ENCODE measurements at regions not wholly inside any gene's neighbourhood (a gene's known extent, or its start where the extent isn't known, plus 50 kb on each side); places are given as distances from the start of the nearest gene placed in this dataset.
"Not testable (repeated sequence)": the region's sequence is repeated elsewhere in the genome, so short reads cannot be mapped to it uniquely, and the experiment has no call there.

DNA sequence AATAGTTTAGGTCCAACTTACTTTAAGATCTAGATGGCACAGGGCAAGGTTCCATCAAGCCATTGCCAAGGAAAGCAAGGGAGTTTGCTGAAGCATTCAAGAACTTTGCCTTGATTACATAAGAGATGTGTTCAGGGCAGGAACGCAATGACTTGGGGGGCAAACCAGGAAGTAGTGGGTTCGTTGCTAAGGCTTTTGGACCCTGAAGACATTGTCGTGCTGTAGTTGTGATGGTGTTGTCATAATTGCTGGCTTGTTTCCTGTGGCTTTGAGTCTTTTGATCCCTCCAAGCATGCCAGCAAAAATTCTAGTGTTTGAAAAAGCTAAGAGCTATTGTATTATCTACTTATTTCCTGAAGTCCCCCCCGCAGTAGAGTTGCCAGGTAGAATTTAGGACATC, 70.7 kb upstream of the HNF1B start:
- Histone ChIP-seq H3K27me3 (no peaks in the 10 kb centered on the region), H3K4me1 (ENCODE audit: control insufficient read depth in 1 of 2, insufficient read depth in 1 of 2, low read depth in 1 of 2, low read length in 1 of 2) (peaks cover 0 to 3% of the 10 kb centered on the region in 2 experiments), H3K4me3 (ENCODE audit: low read depth in 1 of 2, low read length in 1 of 2) (no peak overlapping the region), H3K9me3 (no peaks in the 10 kb centered on the region), H3K27ac (no peak overlapping the region), H3K36me3 (no peaks in the 10 kb centered on the region)
- TF ChIP-seq, protein P1, sequence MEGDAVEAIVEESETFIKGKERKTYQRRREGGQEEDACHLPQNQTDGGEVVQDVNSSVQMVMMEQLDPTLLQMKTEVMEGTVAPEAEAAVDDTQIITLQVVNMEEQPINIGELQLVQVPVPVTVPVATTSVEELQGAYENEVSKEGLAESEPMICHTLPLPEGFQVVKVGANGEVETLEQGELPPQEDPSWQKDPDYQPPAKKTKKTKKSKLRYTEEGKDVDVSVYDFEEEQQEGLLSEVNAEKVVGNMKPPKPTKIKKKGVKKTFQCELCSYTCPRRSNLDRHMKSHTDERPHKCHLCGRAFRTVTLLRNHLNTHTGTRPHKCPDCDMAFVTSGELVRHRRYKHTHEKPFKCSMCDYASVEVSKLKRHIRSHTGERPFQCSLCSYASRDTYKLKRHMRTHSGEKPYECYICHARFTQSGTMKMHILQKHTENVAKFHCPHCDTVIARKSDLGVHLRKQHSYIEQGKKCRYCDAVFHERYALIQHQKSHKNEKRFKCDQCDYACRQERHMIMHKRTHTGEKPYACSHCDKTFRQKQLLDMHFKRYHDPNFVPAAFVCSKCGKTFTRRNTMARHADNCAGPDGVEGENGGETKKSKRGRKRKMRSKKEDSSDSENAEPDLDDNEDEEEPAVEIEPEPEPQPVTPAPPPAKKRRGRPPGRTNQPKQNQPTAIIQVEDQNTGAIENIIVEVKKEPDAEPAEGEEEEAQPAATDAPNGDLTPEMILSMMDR (IDR thresholded peaks at IDR 0.05) = no peak

DNA sequence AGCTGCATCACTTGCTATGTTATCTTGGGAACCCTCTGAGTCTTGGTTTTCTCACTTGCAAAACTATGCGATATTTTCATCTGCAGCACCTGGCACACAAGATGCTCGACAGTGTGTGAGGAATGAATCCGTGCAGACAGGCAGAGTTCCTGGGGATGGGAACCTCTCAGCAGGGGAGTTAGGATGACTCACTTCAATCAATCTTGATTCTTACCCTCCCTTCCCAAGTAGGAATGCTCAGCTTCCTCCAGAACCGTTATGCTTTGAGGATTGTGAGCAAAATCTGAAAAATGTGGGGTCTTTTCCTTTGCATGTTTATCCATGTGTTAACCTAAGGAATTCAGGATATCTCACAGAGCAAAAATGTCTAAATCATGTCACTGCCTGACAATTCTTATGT, 68.9 kb upstream of the HNF1B start:
- TF ChIP-seq, protein P1 (IDR thresholded peaks at IDR 0.05) = no peak
- Histone ChIP-seq H3K9me3 (no peaks in the 10 kb centered on the region), H3K36me3 (no peaks in the 10 kb centered on the region), H3K4me3 (ENCODE audit: low read depth in 1 of 2, low read length in 1 of 2) (no peak overlapping the region), H3K4me1 (ENCODE audit: control insufficient read depth in 1 of 2, insufficient read depth in 1 of 2, low read depth in 1 of 2, low read length in 1 of 2) (peaks cover 0 to 3% of the 10 kb centered on the region in 2 experiments), H3K27me3 (no peaks in the 10 kb centered on the region), H3K27ac (no peak overlapping the region)

DNA sequence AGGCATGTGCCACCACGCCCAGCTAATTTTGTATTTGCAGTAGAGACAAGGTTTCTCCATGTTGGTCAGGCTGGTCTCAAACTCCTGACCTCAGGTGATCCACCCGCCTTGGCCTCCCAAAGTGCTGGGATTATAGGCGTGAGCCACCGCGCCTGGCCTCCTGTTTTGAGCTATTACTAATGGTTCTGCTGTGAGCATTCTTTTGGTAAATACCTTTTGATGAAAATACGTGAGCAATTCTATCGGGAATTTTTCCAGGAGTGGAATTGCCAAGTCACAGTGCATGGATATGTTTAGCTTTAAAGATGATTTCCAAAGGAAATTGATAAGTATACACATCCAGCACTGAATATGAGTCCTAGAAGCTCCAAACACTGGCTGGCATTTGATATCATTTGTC, 64.0 kb upstream of the HNF1B start:
- H3K4me3 ChIP-seq (ENCODE audit: low read depth in 1 of 2, low read length in 1 of 2); H3K36me3 ChIP-seq; H3K9me3 ChIP-seq; H3K4me1 ChIP-seq (ENCODE audit: control insufficient read depth in 1 of 2, insufficient read depth in 1 of 2, low read depth in 1 of 2, low read length in 1 of 2); H3K27me3 ChIP-seq; H3K27ac ChIP-seq: not testable (repeated sequence)

DNA sequence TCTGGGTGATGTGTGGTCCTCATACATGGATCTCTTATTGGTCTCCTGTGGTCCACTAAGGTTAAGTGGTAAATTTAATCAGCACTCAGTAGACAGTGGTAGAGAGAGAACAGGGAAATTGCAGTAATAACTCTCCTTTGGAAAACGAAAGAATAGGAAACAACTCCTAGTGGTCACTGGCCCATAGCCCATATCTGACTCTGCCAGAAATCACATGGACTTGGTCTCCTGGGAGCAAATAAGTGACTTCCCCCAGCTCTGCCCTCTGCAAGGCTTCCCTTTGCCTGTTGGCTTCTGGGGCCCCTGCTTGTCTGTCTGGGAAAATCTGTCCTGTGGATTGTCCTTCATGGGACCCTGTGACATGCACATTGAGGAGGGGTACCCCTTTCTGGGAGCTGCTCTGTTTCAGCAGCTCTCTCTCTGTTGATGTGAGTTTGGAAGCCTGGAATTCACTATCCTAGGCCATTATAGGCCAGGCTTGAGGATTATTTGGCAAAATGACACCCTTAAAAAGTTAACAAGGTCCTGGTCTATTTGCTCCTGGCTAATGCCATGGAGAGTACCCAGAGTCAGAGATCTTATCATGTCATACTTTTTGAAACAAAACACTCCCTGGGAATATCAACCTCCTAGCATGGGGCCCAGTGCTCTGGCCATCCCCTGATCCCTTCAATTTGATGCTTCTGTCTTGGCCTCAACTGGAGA, 58.0 kb upstream of the HNF1B start:
- Histone ChIP-seq H3K27me3 (no peaks in the 10 kb centered on the region), H3K4me1 (ENCODE audit: control insufficient read depth in 1 of 2, insufficient read depth in 1 of 2, low read depth in 1 of 2, low read length in 1 of 2) (peaks cover 3 to 5% of the 10 kb centered on the region in 2 experiments), H3K9me3 (no peaks in the 10 kb centered on the region), H3K36me3 (no peaks in the 10 kb centered on the region), H3K4me3 (ENCODE audit: low read depth in 1 of 2, low read length in 1 of 2) (no peak overlapping the region), H3K27ac (no peak overlapping the region)
- TF ChIP-seq, protein P1 (IDR thresholded peaks at IDR 0.05) = no peak

DNA sequence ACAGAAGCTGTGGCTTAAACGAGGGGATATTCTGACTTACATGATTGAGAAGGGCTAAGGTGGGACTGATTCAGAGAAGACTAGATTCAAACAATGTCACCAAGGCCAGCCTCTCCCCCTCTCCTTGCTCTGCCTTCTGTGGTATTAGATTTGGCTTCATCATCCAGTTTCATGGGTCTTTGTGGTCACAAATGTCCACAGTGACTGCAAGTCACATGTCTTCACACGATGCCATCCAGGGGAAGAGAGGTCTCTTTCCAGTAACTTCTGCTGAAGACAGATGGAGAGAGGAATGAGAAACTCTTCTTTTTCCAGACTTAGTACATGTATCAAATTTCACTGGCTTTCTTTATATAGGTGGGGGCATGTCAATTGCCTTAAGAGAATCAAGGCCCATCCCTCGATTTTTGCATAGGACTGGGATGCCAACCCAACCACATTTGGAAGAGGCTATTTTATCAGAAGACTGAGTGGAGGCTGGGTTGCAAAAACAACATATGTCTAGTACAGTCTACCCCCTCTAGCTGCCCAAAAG, 57.3 kb upstream of the HNF1B start:
- Histone ChIP-seq H3K27me3 (no peaks in the 10 kb centered on the region), H3K4me1 (ENCODE audit: control insufficient read depth in 1 of 2, insufficient read depth in 1 of 2, low read depth in 1 of 2, low read length in 1 of 2) (peaks cover 3 to 5% of the 10 kb centered on the region in 2 experiments), H3K36me3 (no peaks in the 10 kb centered on the region), H3K27ac (no peak overlapping the region), H3K9me3 (no peaks in the 10 kb centered on the region), H3K4me3 (ENCODE audit: low read depth in 1 of 2, low read length in 1 of 2) (no peak overlapping the region)
- TF ChIP-seq, protein P1 (IDR thresholded peaks at IDR 0.05) = no peak

DNA sequence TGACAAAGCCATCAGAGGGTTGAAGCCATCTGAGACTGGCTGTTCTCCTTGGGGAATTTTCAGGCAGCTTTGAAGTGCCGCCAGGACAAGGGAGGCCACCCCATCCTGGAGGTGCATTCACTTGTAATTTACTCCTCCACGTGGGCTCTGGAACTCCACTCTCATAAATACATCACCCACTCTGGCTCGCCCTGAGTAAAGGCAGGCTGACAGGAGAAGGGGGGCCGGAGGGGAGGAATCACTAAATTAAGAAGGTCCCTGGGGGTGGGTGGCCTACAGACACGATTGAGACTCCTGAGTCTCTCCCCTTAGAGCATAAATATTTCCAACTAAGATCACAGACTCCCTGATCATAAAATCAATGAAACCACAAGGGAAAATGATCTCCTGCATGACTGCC, 56.3 kb upstream of the HNF1B start:
- Histone ChIP-seq H3K4me1 (ENCODE audit: control insufficient read depth in 1 of 2, insufficient read depth in 1 of 2, low read depth in 1 of 2, low read length in 1 of 2) (peaks cover 3 to 5% of the 10 kb centered on the region in 2 experiments), H3K4me3 (ENCODE audit: low read depth in 1 of 2, low read length in 1 of 2) (no peak overlapping the region), H3K9me3 (no peaks in the 10 kb centered on the region), H3K36me3 (no peaks in the 10 kb centered on the region), H3K27ac (no peak overlapping the region), H3K27me3 (no peaks in the 10 kb centered on the region)
- TF ChIP-seq, protein P1 (IDR thresholded peaks at IDR 0.05) = no peak

All from neutrophil (primary cell).